ENCODE measurements at regions not wholly inside any gene's neighbourhood (a gene's known extent, or its start where the extent isn't known, plus 50 kb on each side); places are given as distances from the start of the nearest gene placed in this dataset.

DNA sequence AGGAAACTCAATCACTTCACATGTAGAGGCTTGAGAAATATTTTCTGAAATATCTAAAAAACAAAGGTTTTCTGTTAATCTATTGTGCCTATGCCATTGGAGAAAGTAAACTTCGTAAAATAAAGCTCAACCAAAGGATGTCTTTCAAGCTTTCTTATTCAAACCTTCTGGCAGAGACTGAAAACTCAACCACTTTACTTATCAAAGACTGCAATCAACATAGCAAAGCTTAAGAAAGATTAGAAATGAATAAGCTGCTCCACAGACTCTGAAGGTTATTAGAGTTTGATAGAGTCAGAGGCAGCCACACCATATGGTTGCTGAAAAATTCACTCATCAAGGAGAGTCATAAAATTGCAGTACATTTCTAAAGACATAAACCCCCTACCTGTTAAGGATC lies 245.8 kb upstream of the MEOX2 start:
- H2AFZ ChIP-seq: no peak overlapping the region
- H3K36me3 ChIP-seq (ENCODE audit: insufficient read depth): no peaks in the 10 kb centered on the region
- no peaks in the 10 kb centered on the region; the same call in 1 of the 2 replicates for H3K27me3 ChIP-seq (ENCODE audit: insufficient read depth)
- TF ChIP-seq, protein P1, sequence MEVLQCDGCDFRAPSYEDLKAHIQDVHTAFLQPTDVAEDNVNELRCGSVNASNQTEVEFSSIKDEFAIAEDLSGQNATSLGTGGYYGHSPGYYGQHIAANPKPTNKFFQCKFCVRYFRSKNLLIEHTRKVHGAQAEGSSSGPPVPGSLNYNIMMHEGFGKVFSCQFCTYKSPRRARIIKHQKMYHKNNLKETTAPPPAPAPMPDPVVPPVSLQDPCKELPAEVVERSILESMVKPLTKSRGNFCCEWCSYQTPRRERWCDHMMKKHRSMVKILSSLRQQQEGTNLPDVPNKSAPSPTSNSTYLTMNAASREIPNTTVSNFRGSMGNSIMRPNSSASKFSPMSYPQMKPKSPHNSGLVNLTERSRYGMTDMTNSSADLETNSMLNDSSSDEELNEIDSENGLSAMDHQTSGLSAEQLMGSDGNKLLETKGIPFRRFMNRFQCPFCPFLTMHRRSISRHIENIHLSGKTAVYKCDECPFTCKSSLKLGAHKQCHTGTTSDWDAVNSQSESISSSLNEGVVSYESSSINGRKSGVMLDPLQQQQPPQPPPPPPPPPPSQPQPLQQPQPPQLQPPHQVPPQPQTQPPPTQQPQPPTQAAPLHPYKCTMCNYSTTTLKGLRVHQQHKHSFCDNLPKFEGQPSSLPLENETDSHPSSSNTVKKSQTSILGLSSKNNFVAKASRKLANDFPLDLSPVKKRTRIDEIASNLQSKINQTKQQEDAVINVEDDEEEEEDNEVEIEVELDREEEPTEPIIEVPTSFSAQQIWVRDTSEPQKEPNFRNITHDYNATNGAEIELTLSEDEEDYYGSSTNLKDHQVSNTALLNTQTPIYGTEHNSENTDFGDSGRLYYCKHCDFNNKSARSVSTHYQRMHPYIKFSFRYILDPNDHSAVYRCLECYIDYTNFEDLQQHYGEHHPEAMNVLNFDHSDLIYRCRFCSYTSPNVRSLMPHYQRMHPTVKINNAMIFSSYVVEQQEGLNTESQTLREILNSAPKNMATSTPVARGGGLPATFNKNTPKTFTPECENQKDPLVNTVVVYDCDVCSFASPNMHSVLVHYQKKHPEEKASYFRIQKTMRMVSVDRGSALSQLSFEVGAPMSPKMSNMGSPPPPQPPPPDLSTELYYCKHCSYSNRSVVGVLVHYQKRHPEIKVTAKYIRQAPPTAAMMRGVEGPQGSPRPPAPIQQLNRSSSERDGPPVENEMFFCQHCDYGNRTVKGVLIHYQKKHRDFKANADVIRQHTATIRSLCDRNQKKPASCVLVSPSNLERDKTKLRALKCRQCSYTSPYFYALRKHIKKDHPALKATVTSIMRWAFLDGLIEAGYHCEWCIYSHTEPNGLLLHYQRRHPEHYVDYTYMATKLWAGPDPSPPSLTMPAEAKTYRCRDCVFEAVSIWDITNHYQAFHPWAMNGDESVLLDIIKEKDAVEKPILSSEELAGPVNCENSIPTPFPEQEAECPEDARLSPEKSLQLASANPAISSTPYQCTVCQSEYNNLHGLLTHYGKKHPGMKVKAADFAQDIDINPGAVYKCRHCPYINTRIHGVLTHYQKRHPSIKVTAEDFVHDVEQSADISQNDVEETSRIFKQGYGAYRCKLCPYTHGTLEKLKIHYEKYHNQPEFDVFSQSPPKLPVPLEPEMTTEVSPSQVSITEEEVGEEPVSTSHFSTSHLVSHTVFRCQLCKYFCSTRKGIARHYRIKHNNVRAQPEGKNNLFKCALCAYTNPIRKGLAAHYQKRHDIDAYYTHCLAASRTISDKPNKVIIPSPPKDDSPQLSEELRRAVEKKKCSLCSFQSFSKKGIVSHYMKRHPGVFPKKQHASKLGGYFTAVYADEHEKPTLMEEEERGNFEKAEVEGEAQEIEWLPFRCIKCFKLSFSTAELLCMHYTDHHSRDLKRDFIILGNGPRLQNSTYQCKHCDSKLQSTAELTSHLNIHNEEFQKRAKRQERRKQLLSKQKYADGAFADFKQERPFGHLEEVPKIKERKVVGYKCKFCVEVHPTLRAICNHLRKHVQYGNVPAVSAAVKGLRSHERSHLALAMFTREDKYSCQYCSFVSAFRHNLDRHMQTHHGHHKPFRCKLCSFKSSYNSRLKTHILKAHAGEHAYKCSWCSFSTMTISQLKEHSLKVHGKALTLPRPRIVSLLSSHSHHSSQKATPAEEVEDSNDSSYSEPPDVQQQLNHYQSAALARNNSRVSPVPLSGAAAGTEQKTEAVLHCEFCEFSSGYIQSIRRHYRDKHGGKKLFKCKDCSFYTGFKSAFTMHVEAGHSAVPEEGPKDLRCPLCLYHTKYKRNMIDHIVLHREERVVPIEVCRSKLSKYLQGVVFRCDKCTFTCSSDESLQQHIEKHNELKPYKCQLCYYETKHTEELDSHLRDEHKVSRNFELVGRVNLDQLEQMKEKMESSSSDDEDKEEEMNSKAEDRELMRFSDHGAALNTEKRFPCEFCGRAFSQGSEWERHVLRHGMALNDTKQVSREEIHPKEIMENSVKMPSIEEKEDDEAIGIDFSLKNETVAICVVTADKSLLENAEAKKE (CRISPR knock-in tag; IDR thresholded peaks at IDR 0.05): no peak
- TF ChIP-seq NANOG (IDR thresholded peaks at IDR 0.05; ENCODE audit: borderline replicate concordance): peak; percentile 81
- no peak for TF ChIP-seq CREB1 (CRISPR knock-in tag; IDR thresholded peaks at IDR 0.05; ENCODE audit: low read depth)
- no peaks in the 10 kb centered on the region for H3F3A ChIP-seq (replicated peaks; ENCODE audit: low read depth)
- H3K4me3 ChIP-seq: peak overlapping the region; percentile 3
- Mint-ChIP-seq H3K4me1 (peaks cover 12% of the 10 kb centered on the region; the same call in 2 of the 3 replicates), H3K4me3 (no peak overlapping the region), H3K9me3 (no peaks in the 10 kb centered on the region), H3K27me3 (ENCODE audit: insufficient read depth, low read depth, poor library complexity) (peaks cover 4% of the 10 kb centered on the region), H3K36me3 (ENCODE audit: low read depth) (no peaks in the 10 kb centered on the region), H3K27ac (no peak overlapping the region)
- H4K20me1 ChIP-seq (replicated peaks; ENCODE audit: insufficient read depth): no peaks in the 10 kb centered on the region
- H3K4me2 ChIP-seq: peak overlapping the region; percentile 24
- H3K4me1 ChIP-seq (ENCODE audit: insufficient read depth): peaks cover 18% of the 10 kb centered on the region
- DNase-seq (ENCODE audit: low spot score): peak; percentile 16
- H3K9me2 ChIP-seq (ENCODE audit: insufficient read depth): 0 out of 2 replicates have a peak, but pooled peaks cover 3% of the 10 kb centered on the region
- H3K27ac ChIP-seq (ENCODE audit: low read depth): no peak overlapping the region
- peak; percentile 43 for ATAC-seq
- H3K79me2 ChIP-seq (replicated peaks; ENCODE audit: insufficient read depth): no peaks in the 10 kb centered on the region

DNA sequence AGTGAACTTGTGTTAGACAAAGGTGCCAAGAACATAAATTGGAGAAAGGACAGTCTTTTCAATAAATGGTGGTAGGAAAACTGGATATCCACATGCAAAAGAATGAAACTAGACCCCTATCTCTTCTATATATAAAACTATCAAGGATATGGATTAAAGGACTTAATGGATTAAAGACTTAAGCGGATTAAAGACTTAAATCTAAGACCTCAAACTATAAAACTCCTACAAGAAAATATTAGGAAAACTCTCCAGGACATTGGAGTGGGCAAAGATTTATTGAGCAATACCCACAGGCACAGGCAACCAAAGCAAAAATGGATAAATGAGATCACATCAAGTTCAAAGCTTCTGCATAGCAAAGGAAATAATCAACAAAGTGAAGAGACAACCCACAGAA lies 242.9 kb upstream of the MEOX2 start:
- Mint-ChIP-seq H3K27me3 (ENCODE audit: insufficient read depth, low read depth, poor library complexity) (peaks cover 6% of the 10 kb centered on the region), H3K4me3 (no peak overlapping the region), H3K4me1 (peaks cover 12% of the 10 kb centered on the region; the same call in 2 of the 3 replicates), H3K36me3 (ENCODE audit: low read depth) (no peaks in the 10 kb centered on the region), H3K9me3 (no peaks in the 10 kb centered on the region), H3K27ac (no peak overlapping the region)
- Histone ChIP-seq H3K9me2 (ENCODE audit: insufficient read depth) (0 out of 2 replicates have a peak, but pooled peaks cover 5% of the 10 kb centered on the region), H3K4me3 (no peak overlapping the region), H2AFZ (no peak overlapping the region), H3K27me3 (ENCODE audit: insufficient read depth) (no peaks in the 10 kb centered on the region; the same call in 1 of the 2 replicates), H3K27ac (ENCODE audit: low read depth) (no peak overlapping the region), H3K4me2 (no peak overlapping the region), H3K79me2 (replicated peaks; ENCODE audit: insufficient read depth) (no peaks in the 10 kb centered on the region), H4K20me1 (replicated peaks; ENCODE audit: insufficient read depth) (no peaks in the 10 kb centered on the region), H3K36me3 (ENCODE audit: insufficient read depth) (no peaks in the 10 kb centered on the region), H3K4me1 (ENCODE audit: insufficient read depth) (peaks cover 18% of the 10 kb centered on the region), H3F3A (replicated peaks; ENCODE audit: low read depth) (no peaks in the 10 kb centered on the region)
- DNase-seq (ENCODE audit: low spot score): no peak
- no peak for ATAC-seq
- TF ChIP-seq, protein P1 (CRISPR knock-in tag; IDR thresholded peaks at IDR 0.05): no peak
- TF ChIP-seq NANOG (IDR thresholded peaks at IDR 0.05; ENCODE audit: borderline replicate concordance) (no peak), ZNF114 (CRISPR knock-in tag; IDR thresholded peaks at IDR 0.05) (no peak)

Data from GM23338 (cell line).